ENCODE measurements at regions not wholly inside any gene's neighbourhood (a gene's known extent, or its start where the extent isn't known, plus 50 kb on each side); places are given as distances from the start of the nearest gene placed in this dataset.
"Not testable (repeated sequence)": the region's sequence is repeated elsewhere in the genome, so short reads cannot be mapped to it uniquely, and the experiment has no call there.

DNA sequence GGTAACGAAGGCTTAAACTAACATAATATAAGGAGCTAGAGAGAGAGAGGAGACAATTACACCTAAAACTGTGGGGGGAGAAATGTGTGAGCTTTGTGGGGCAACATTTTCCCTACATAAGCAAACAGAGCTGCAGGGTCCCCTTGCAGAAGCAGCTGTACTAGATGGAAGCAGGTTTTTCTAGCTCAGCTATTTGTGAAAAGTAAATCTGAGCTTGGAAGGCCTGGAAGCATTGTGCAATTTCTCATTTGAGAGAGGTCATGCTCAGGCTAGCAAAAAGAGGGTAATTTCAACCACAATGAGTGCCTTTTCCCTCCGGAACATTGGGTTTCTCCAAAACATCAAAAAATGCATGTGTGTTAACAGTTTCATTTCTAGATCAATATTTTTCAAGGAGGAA lies 130.0 kb downstream of the ARL4C start:
- intact Hi-C loops (cut with DNase I; ENCODE audit: low total_unique reads) = no loop called here
- H3K27ac ChIP-seq = no peak overlapping the region
- no peak for DNase-seq

DNA sequence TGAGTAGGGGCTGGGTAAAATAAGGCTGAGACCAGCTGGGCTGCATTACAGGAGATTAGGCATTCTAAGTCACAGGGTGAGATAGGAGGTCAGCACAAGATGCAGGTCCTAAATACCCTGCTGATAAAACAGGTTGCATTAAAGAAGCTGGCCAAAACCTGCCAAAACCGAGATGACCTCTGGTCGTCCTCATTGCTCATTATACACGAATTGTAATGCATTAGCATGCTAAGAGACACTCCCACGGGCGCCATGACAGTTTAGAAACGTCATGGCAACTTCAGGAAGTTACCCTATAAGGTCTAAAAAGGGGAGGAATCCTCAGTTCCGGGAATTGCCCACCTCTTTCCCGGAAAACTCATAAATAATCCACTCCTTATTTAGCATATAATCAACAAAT lies 132.2 kb downstream of the ARL4C start:
- no peaks in the 10 kb centered on the region for H3K36me3 ChIP-seq
- H3K4me1 ChIP-seq = peaks cover 0 to 7% (median 3%) of the 10 kb centered on the region in 4 donors
- peaks cover 0 to 14% of the 10 kb centered on the region in 2 donors for H3K27me3 ChIP-seq
- no peaks in the 10 kb centered on the region for H3K9me3 ChIP-seq
- no peak overlapping the region for H3K4me3 ChIP-seq
- H3K27ac ChIP-seq = no peak overlapping the region
- DNase-seq = no peak
- intact Hi-C loops (cut with DNase I; ENCODE audit: low total_unique reads) = no loop called here
- TF ChIP-seq, protein P1, sequence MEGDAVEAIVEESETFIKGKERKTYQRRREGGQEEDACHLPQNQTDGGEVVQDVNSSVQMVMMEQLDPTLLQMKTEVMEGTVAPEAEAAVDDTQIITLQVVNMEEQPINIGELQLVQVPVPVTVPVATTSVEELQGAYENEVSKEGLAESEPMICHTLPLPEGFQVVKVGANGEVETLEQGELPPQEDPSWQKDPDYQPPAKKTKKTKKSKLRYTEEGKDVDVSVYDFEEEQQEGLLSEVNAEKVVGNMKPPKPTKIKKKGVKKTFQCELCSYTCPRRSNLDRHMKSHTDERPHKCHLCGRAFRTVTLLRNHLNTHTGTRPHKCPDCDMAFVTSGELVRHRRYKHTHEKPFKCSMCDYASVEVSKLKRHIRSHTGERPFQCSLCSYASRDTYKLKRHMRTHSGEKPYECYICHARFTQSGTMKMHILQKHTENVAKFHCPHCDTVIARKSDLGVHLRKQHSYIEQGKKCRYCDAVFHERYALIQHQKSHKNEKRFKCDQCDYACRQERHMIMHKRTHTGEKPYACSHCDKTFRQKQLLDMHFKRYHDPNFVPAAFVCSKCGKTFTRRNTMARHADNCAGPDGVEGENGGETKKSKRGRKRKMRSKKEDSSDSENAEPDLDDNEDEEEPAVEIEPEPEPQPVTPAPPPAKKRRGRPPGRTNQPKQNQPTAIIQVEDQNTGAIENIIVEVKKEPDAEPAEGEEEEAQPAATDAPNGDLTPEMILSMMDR (IDR thresholded peaks at IDR 0.05) = no peak

More for the DNA sequence above, 130.0 kb downstream of the ARL4C start:
- no peaks in the 10 kb centered on the region for H3K36me3 ChIP-seq
- TF ChIP-seq, protein P1 (IDR thresholded peaks at IDR 0.05) = no peak
- peaks cover 0 to 5% of the 10 kb centered on the region in 2 donors for H3K27me3 ChIP-seq
- H3K9me3 ChIP-seq = no peaks in the 10 kb centered on the region
- H3K4me3 ChIP-seq = no peak overlapping the region
- H3K4me1 ChIP-seq = peaks cover 0 to 7% (median 3%) of the 10 kb centered on the region in 4 donors

DNA sequence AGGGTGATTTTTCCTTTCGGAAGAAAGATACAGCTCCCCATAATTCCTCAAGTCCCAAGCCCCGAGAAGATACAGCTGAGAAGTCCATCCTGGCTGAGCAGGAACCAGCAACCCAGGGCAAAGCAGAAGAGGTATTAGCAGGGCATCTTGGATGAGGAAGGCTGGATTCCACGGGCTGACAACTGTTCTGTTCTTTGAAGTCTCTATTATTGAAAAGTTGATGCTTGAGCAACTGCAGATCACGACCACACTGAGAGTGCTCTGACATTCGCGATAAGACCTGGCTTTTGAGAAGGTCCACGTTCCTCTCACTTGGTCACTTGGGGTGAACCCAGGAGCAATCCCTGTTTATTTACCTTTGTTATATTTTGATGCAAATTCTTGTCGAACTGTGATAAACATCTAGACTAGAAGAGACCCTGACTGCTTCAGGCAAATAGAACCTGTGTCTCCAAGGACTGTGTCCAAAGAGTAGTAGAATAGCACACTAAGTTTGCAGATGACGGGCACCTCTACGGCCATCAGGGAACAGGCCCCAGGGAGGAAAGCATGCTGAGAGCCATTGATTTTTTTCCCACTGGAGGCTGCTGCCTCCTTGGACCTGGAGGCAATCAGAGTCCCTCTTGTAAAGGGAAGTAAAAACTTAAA lies 133.1 kb downstream of the ARL4C start:
- TF ChIP-seq, protein P1 (IDR thresholded peaks at IDR 0.05) = no peak
- H3K4me3 ChIP-seq = no peak overlapping the region
- H3K4me1 ChIP-seq = peaks cover 0 to 7% (median 3%) of the 10 kb centered on the region in 4 donors
- DNase-seq = no peak
- intact Hi-C loops (cut with DNase I; ENCODE audit: low total_unique reads) = no loop called here
- peaks cover 0 to 14% of the 10 kb centered on the region in 2 donors for H3K27me3 ChIP-seq
- H3K36me3 ChIP-seq = no peaks in the 10 kb centered on the region
- no peak overlapping the region for H3K27ac ChIP-seq
- no peaks in the 10 kb centered on the region for H3K9me3 ChIP-seq

DNA sequence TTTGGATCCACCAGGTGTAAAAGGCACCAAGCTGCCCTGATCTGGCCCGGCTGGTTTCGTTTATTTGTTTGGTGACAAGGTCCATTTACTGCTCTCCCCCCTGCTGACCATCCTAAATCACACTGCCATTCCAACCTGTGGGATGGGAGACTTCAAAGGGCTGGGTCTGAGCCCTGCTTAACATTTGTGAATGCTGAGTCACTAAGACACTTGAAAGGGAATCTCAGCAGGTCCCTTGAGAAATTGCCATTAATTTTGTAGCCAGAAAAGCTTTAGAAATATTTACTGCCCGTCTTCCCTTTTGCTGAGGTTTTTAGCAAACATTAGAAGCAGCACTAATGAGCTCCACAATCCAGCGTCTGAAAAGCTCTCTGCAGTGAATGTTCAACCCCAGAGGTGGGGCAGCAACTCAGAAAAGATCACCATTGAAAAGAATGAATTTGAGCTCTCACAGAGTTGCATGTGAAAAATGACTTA lies 133.8 kb downstream of the ARL4C start:
- DNase-seq = no peak
- Histone ChIP-seq H3K36me3 (no peaks in the 10 kb centered on the region), H3K27me3 (peaks cover 0 to 14% of the 10 kb centered on the region in 2 donors), H3K4me1 (peaks cover 0 to 7% (median 3%) of the 10 kb centered on the region in 4 donors), H3K4me3 (no peak overlapping the region), H3K27ac (no peak overlapping the region), H3K9me3 (no peaks in the 10 kb centered on the region)
- intact Hi-C loops (cut with DNase I; ENCODE audit: low total_unique reads) = no loop called here
- TF ChIP-seq, protein P1 (IDR thresholded peaks at IDR 0.05) = no peak

DNA sequence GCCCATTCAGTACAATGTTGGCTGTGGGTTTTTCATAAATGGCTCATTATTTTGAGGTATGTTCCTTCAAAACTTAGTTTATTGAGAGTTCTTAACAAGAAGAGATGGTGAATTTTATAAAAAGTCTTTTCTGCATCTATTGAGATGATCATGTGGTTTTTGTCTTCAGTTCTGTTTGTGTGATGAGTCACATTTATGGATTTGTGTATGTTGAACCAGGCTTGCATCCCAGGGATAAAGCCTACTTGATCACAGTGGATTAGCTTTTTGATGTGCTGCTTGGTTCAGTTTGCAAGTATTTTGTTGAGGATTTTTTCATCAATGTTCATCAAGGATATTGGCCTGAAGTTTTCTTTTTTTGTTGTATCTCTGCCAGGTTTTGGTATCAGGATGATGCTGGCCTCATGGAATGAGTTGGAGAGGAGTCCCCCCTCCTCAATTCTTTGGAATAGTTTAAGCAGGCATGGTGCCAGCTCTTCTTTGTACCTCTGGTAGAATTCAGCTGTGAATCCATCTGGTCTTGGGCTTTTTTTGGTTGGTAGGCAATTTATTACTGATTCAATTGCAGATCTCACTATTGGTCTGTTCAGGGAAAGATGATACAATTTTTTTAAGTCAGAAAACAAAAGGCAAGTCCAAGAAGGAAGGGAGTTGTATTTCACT lies 136.4 kb downstream of the ARL4C start:
- H3K4me1 ChIP-seq; intact Hi-C loops (cut with DNase I; ENCODE audit: low total_unique reads); H3K4me3 ChIP-seq; H3K27ac ChIP-seq; DNase-seq; H3K9me3 ChIP-seq; H3K36me3 ChIP-seq: not testable (repeated sequence)
- peaks cover 0 to 16% of the 10 kb centered on the region in 2 donors for H3K27me3 ChIP-seq

DNA sequence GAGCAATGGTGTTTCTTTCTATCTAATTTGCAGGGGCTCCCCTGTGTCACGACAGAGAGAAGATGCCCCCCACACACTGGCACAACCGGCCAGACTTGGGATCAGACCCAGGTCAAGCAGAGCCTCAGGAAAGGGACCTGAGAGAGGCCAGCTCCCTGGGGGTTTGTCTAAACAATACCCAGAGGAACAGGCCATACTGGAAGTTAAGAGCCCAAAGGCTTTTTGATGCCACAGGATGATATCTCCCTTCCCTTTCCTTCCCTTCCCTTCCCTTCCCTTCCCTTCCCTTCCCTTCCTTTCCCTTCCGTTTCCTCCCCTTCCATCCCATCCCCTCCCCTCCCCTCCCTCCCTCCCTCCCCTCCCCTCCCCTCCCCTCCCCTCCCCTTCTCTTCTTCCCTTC lies 139.2 kb downstream of the ARL4C start:
- no peaks in the 10 kb centered on the region for H3K36me3 ChIP-seq
- DNase-seq = no peak
- H3K4me1 ChIP-seq = no peaks in the 10 kb centered on the region
- H3K9me3 ChIP-seq = no peaks in the 10 kb centered on the region
- H3K27me3 ChIP-seq = peaks cover 0 to 13% of the 10 kb centered on the region in 2 donors
- H3K27ac ChIP-seq = no peak overlapping the region
- intact Hi-C loops (cut with DNase I; ENCODE audit: low total_unique reads) = no loop called here
- TF ChIP-seq, protein P1 (IDR thresholded peaks at IDR 0.05) = no peak
- no peak overlapping the region for H3K4me3 ChIP-seq

Data from tibial artery (tissue), 4 donors.